CD8-positive, alpha-beta memory T cell (primary cell): ENCODE measurements at regions not wholly inside any gene's neighbourhood (a gene's known extent, or its start where the extent isn't known, plus 50 kb on each side); places are given as distances from the start of the nearest gene placed in this dataset.

ENCODE experiments used
- CTCF ChIA-PET: fragments of 350-600 bp; sonication (Branson Sonifier 250); formaldehyde crosslinking; loops from one replicate; lab custom pipeline; 2021; ENCODE audit warnings: antibody characterized with exemption; lab: Charles Lee
- POLR2A ChIA-PET: fragments of 350-600 bp; sonication (Branson Sonifier 250); formaldehyde crosslinking; loops from one replicate; lab custom pipeline; 2021; ENCODE audit warnings: antibody characterized with exemption; lab: Charles Lee
- DNase-seq, 5 donors: peaks; one replicate each; pipeline versions ENCODE4 v3.0.0 to v3.0.0-alpha.2; 2020 to 2022; ENCODE audit warnings: mixed read lengths in 1 of 5
- H3K27ac ChIP-seq: one replicate; pipeline ENCODE4 v1.7.0; 2013; ENCODE audit warnings: low read depth, mild to moderate bottlenecking, low read length, moderate library complexity
- H3K27me3 ChIP-seq: 2 replicates; pipeline ENCODE4 v1.7.0; 2013; ENCODE audit warnings: low read length, mild to moderate bottlenecking; ENCODE audit not compliant: insufficient read depth, poor library complexity, severe bottlenecking
- H3K36me3 ChIP-seq: 2 replicates; pipeline ENCODE4 v1.7.0; 2013; ENCODE audit warnings: mild to moderate bottlenecking, low read length, moderate library complexity; ENCODE audit not compliant: insufficient read depth
- H3K4me1 ChIP-seq: 2 replicates; pipeline ENCODE4 v1.7.0; 2013; ENCODE audit warnings: mild to moderate bottlenecking, low read length, moderate library complexity; ENCODE audit not compliant: insufficient read depth
- H3K4me3 ChIP-seq: 2 replicates; pipeline ENCODE4 v1.7.0; 2013; ENCODE audit warnings: mild to moderate bottlenecking, low read length
- H3K9me3 ChIP-seq: 2 replicates; pipeline ENCODE4 v1.7.0; 2013; ENCODE audit warnings: mild to moderate bottlenecking, low read length
- H3K27ac Mint-ChIP-seq, 8 donors: one replicate each; pipeline ENCODE4 v1.8.0; 2020 to 2021; ENCODE audit warnings: mixed read lengths in 8 of 8, mild to moderate bottlenecking in 6 of 8, inconsistent platforms in 3 of 8, moderate library complexity in 3 of 8
- H3K27me3 Mint-ChIP-seq, 2 donors: one replicate each; pipeline ENCODE4 v1.8.0; 2020 to 2021; ENCODE audit warnings: mixed read lengths in 2 of 2, mild to moderate bottlenecking in 1 of 2, moderate library complexity in 1 of 2
- H3K36me3 Mint-ChIP-seq, 3 donors: one replicate each; pipeline ENCODE4 v1.8.0; 2020 to 2021; ENCODE audit warnings: mixed read lengths in 3 of 3, inconsistent platforms in 1 of 3, mild to moderate bottlenecking in 1 of 3
- H3K4me1 Mint-ChIP-seq, 3 donors: one replicate each; pipeline ENCODE4 v1.8.0; 2020 to 2021; ENCODE audit warnings: mixed read lengths in 3 of 3, inconsistent platforms in 1 of 3, mild to moderate bottlenecking in 1 of 3
- H3K4me3 Mint-ChIP-seq, 7 donors: one replicate each; pipeline ENCODE4 v1.8.0; 2020 to 2021; ENCODE audit warnings: mixed read lengths in 7 of 7, mild to moderate bottlenecking in 6 of 7, moderate library complexity in 4 of 7, inconsistent platforms in 2 of 7
- H3K9me3 Mint-ChIP-seq, 5 donors: one replicate each; pipeline ENCODE4 v1.8.0; 2020 to 2022; ENCODE audit warnings: mixed read lengths in 5 of 5, mild to moderate bottlenecking in 3 of 5, moderate library complexity in 2 of 5, inconsistent platforms in 1 of 5

DNA sequence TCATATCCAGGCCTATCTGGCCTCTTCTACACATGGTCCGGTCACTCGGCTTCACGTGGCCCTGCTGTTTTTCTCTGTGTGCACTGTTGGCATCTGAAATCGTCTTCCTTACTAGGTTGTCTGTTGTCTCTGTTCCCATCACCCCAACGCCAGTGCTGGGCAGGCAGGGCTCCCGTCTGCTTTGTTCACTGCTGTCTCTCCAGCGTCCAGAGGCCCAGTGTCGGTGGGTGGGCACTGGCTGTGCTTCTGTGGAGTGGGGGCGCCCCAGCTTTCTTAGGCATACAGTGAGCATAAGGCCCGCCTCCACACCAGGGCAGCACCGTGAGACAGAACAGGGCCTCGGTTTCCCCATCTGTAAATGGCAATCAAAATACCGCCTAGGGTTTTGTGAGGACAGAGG, 153.1 kb downstream of the BCL11B start:
- Mint-ChIP-seq H3K4me1 (peaks cover 6 to 9% (median 9%) of the 10 kb centered on the region in 3 donors), H3K27ac (no peak overlapping the region), H3K9me3 (peaks cover 0 to 13% (median 5%) of the 10 kb centered on the region in 5 donors), H3K36me3 (peaks cover 1 to 16% (median 3%) of the 10 kb centered on the region in 3 donors), H3K27me3 (peaks cover 12 to 17% of the 10 kb centered on the region in 2 donors), H3K4me3 (no peak overlapping the region)
- Histone ChIP-seq H3K4me1 (peaks cover 6% of the 10 kb centered on the region), H3K4me3 (no peak overlapping the region), H3K36me3 (no peaks in the 10 kb centered on the region), H3K27me3 (no peaks in the 10 kb centered on the region), H3K9me3 (no peaks in the 10 kb centered on the region), H3K27ac (no peak overlapping the region)
- no peak for DNase-seq
- ChIA-PET CTCF (no interaction called here), POLR2A (no interaction called here)
